Karpas-422 (cell line): ENCODE measurements at regions not wholly inside any gene's neighbourhood (a gene's known extent, or its start where the extent isn't known, plus 50 kb on each side); places are given as distances from the start of the nearest gene placed in this dataset.

ENCODE experiments used
- DNase-seq: peaks from one replicate; pipeline ENCODE4 v3.0.0-alpha.2; 2015
- H2AFZ ChIP-seq: fragments of 200-600 bp; sonication (generic); 2 replicates; pipeline ENCODE4 v1.6.1; 2014; ENCODE audit warnings: antibody characterized with exemption, low read length, mixed read lengths
- H3K27ac ChIP-seq: fragments of 200-600 bp; sonication (generic); 2 replicates; pipeline ENCODE4 v1.5.1; 2014; ENCODE audit warnings: mild to moderate bottlenecking, low read length, moderate library complexity
- H3K27me3 ChIP-seq: fragments of 200-600 bp; sonication (generic); 2 replicates; pipeline ENCODE4 v1.6.1; 2014; ENCODE audit warnings: low read length, mixed read lengths
- H3K36me3 ChIP-seq: fragments of 200-600 bp; sonication (generic); 2 replicates; pipeline ENCODE4 v1.6.1; 2014; ENCODE audit warnings: low read length, mixed read lengths; ENCODE audit not compliant: insufficient read depth
- H3K4me1 ChIP-seq: fragments of 200-600 bp; sonication (generic); 2 replicates; pipeline ENCODE4 v1.6.1; 2014; ENCODE audit warnings: mild to moderate bottlenecking, low read length, mixed read lengths
- H3K4me2 ChIP-seq: fragments of 200-600 bp; sonication (generic); 2 replicates; pipeline ENCODE4 v1.6.1; 2014; ENCODE audit warnings: low read length, low read depth, mild to moderate bottlenecking; ENCODE audit not compliant: poor library complexity, severe bottlenecking
- H3K4me3 ChIP-seq: fragments of 200-600 bp; sonication (generic); 2 replicates; pipeline ENCODE4 v1.5.1; 2014; ENCODE audit warnings: mild to moderate bottlenecking, antibody characterized with exemption, low read length, mixed read lengths
- H3K79me2 ChIP-seq: fragments of 200-600 bp; sonication (generic); 2 replicates; pipeline ENCODE4 v1.6.1; 2014; ENCODE audit warnings: mild to moderate bottlenecking, low read length, mixed read lengths
- H3K9ac ChIP-seq: fragments of 200-600 bp; sonication (generic); 2 replicates; pipeline ENCODE4 v1.6.0; 2014; ENCODE audit warnings: low read length
- H3K9me2 ChIP-seq: fragments of 200-600 bp; sonication (generic), shearing (Covaris generic); replicated peaks from 2 replicates; pipeline ENCODE4 v1.6.0; 2014; ENCODE audit warnings: mild to moderate bottlenecking, low read length, moderate library complexity; ENCODE audit not compliant: insufficient read depth
- H3K9me3 ChIP-seq: fragments of 300-700, 200-600 bp; sonication (generic); 2 replicates; pipeline ENCODE4 v1.6.1; 2014; ENCODE audit warnings: low read length, mixed read lengths
- H4K20me1 ChIP-seq: fragments of 200-600 bp; sonication (generic); 2 replicates; pipeline ENCODE4 v1.6.1; 2014; ENCODE audit warnings: mild to moderate bottlenecking, antibody characterized with exemption, low read length, low read depth; ENCODE audit not compliant: insufficient read depth

DNA sequence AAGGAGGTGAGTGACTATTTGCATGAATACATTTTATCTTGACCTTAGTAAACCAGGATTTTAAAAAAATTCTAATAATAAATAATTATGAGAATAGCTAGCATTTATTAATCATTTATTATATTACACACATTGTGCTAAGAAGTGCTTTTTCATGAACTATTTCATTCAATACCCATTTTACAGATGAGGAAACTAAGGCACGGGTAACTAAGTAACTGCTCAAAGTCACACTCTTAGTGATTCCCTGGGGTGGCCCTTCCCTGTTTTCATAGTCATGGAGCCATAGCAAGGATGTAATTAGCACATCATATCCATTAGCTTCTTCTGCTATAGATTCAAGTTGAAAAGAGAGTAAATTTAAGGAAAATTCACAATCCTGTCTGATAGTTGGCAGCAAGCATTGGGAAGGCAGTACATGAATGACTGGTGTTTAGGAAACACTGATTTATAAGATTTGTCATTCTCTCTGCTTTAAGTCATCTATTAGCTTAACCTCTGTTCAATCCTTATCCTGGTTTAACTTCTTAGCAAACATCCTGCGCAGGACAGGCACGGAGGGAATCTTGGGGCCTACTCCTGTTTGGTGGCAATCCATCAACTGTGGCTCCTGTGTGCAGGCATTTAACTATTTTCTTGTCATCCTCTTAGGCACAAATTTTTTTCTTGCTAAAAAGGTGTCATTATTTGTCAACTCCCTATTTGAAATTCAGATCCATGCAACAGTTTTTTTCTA is 68.3 kb downstream of the RIN2 start:
- Histone ChIP-seq H3K27ac (peak overlapping the region; percentile 98), H3K27me3 (no peaks in the 10 kb centered on the region), H3K9me2 (no peaks in the 10 kb centered on the region), H3K9ac (no peak overlapping the region), H4K20me1 (no peaks in the 10 kb centered on the region), H3K4me2 (no peak overlapping the region), H2AFZ (no peak overlapping the region), H3K36me3 (no peaks in the 10 kb centered on the region), H3K4me1 (peaks cover 84% of the 10 kb centered on the region), H3K4me3 (no peak overlapping the region), H3K79me2 (no peaks in the 10 kb centered on the region), H3K9me3 (no peaks in the 10 kb centered on the region)
- no peak for DNase-seq

- Histone ChIP-seq H3K4me1 (peaks cover 78% of the 10 kb centered on the region), H2AFZ (no peak overlapping the region), H3K9me2 (no peaks in the 10 kb centered on the region), H3K9ac (peak overlapping the region; percentile 55), H3K27ac (peak overlapping the region; percentile 98), H3K4me2 (peak overlapping the region; percentile 66), H3K36me3 (no peaks in the 10 kb centered on the region), H3K79me2 (no peaks in the 10 kb centered on the region), H3K9me3 (no peaks in the 10 kb centered on the region), H3K27me3 (no peaks in the 10 kb centered on the region), H4K20me1 (no peaks in the 10 kb centered on the region), H3K4me3 (peak overlapping the region; percentile 38; the same call in 1 of the 2 replicates)
- peak; percentile 93 for DNase-seq
These were observed 69.8 kb downstream of the RIN2 start for GRCh38 chr20:19827818-19828217.

- H3K4me3 ChIP-seq: peak overlapping the region; percentile 42; the same call in 1 of the 2 replicates
- H4K20me1 ChIP-seq: no peaks in the 10 kb centered on the region
- H3K9me2 ChIP-seq: no peaks in the 10 kb centered on the region
- H3K27me3 ChIP-seq: no peaks in the 10 kb centered on the region
- peak overlapping the region; percentile 66 for H3K4me2 ChIP-seq
- H3K9ac ChIP-seq: peak overlapping the region; percentile 62
- no peak overlapping the region for H2AFZ ChIP-seq
- peak; percentile 95 for DNase-seq
- H3K9me3 ChIP-seq: no peaks in the 10 kb centered on the region
- H3K27ac ChIP-seq: peak overlapping the region; percentile 98
- H3K4me1 ChIP-seq: peaks cover 76% of the 10 kb centered on the region
- no peaks in the 10 kb centered on the region for H3K36me3 ChIP-seq
- H3K79me2 ChIP-seq: no peaks in the 10 kb centered on the region
These were observed 70.2 kb downstream of the RIN2 start for GRCh38 chr20:19828232-19828631.

DNA sequence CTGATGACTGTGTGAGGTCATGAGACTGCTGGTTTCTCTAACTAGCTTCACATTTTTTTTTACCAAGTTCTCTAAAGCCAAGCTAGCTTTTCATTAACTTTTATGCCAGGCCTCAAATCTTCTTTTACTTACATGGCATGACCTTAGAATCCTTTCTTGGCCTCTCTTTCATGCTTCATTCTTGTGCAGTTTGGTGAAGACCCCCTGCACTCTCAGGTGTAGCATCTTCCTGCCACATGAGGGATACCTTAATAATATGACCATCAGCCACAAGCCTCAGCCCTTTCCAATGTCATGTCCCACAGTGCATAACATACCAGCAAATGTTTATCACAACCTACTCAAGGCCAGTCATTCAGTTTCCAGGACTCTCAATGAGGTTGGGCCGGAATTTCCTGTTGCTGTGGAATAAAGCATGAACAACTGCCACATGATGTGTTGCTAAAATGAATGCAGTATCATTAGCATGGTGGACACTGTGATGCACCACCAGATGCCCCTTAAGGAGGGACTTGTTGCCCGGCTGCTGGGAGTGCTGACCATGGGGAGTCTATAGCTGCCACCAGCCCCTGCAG is 72.2 kb downstream of the RIN2 start:
- Histone ChIP-seq H4K20me1 (no peaks in the 10 kb centered on the region), H3K4me1 (peaks cover 74% of the 10 kb centered on the region), H3K4me2 (no peak overlapping the region), H3K4me3 (no peak overlapping the region), H3K27me3 (no peaks in the 10 kb centered on the region), H3K36me3 (no peaks in the 10 kb centered on the region), H2AFZ (no peak overlapping the region), H3K27ac (no peak overlapping the region), H3K79me2 (no peaks in the 10 kb centered on the region), H3K9ac (no peak overlapping the region), H3K9me3 (no peaks in the 10 kb centered on the region), H3K9me2 (no peaks in the 10 kb centered on the region)
- DNase-seq: no peak

- no peak for DNase-seq
- no peaks in the 10 kb centered on the region for H3K27me3 ChIP-seq
- no peaks in the 10 kb centered on the region for H3K9me3 ChIP-seq
- no peaks in the 10 kb centered on the region for H4K20me1 ChIP-seq
- peaks cover 57% of the 10 kb centered on the region for H3K4me1 ChIP-seq
- no peaks in the 10 kb centered on the region for H3K36me3 ChIP-seq
- 0 out of 2 replicates have a peak overlapping the region, but pooled peaks have one; percentile 5 for H3K9ac ChIP-seq
- peak overlapping the region; percentile 68 for H2AFZ ChIP-seq
- H3K27ac ChIP-seq: no peak overlapping the region
- H3K9me2 ChIP-seq: no peaks in the 10 kb centered on the region
- peak overlapping the region; percentile 10 for H3K4me2 ChIP-seq
- no peaks in the 10 kb centered on the region for H3K79me2 ChIP-seq
- H3K4me3 ChIP-seq: no peak overlapping the region
These were observed 74.8 kb downstream of the RIN2 start for GRCh38 chr20:19832875-19833274.

DNA sequence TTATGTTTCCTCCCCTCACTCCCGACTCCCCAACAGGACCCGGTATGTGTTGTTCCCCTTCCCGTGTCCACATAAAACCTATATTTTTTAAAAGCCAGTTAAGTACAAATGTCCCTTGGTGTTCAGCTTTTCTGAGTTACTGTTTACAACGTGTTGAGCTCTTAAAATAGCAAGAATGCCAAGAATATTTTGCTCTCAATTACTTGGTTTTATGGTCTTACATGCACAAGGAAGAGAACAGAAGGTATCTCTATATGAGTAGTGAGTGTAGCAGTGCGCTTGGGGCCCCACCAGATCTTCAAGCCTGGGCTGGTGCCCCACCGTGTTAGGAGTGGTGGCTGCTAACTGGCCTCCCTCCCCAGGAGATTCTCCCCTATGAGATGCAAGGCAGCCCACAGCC is 75.3 kb downstream of the RIN2 start:
- H3K36me3 ChIP-seq: no peaks in the 10 kb centered on the region
- H3K4me2 ChIP-seq: no peak overlapping the region
- no peaks in the 10 kb centered on the region for H3K79me2 ChIP-seq
- no peak overlapping the region for H3K4me3 ChIP-seq
- H3K27ac ChIP-seq: no peak overlapping the region
- DNase-seq: no peak
- no peaks in the 10 kb centered on the region for H3K27me3 ChIP-seq
- H3K9ac ChIP-seq: no peak overlapping the region
- no peaks in the 10 kb centered on the region for H3K9me3 ChIP-seq
- peaks cover 52% of the 10 kb centered on the region for H3K4me1 ChIP-seq
- no peak overlapping the region for H2AFZ ChIP-seq
- no peaks in the 10 kb centered on the region for H3K9me2 ChIP-seq
- no peaks in the 10 kb centered on the region for H4K20me1 ChIP-seq

DNA sequence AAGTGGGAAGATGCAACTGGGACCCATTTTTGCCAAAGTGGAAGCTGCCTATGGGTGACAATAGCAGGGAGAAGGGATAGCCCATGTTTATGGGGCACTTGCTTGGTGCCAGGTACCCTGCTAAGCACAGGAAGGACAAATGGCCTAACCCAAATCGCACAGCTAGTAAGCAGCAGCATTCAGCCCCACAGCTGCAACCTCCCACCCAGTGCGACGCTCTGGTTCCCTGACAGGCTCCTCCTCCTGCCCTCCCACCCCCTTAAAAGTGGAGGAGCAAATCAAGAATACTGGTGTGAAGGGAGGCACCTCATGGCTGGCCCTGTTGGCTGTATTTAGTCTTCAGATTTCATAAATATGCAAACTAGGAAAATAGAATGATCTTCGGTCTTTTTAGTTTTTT is 76.2 kb downstream of the RIN2 start:
- Histone ChIP-seq H3K4me2 (peak overlapping the region; percentile 21), H3K27ac (no peak overlapping the region), H3K4me3 (no peak overlapping the region), H4K20me1 (no peaks in the 10 kb centered on the region), H3K9me3 (no peaks in the 10 kb centered on the region), H3K9ac (no peak overlapping the region), H3K27me3 (no peaks in the 10 kb centered on the region), H3K79me2 (no peaks in the 10 kb centered on the region), H3K4me1 (peaks cover 43% of the 10 kb centered on the region), H3K36me3 (no peaks in the 10 kb centered on the region), H3K9me2 (no peaks in the 10 kb centered on the region), H2AFZ (no peak overlapping the region)
- no peak for DNase-seq

- Histone ChIP-seq H3K27me3 (no peaks in the 10 kb centered on the region), H3K9me2 (no peaks in the 10 kb centered on the region), H3K4me3 (no peak overlapping the region), H3K36me3 (no peaks in the 10 kb centered on the region), H3K9me3 (no peaks in the 10 kb centered on the region), H2AFZ (no peak overlapping the region), H3K4me2 (peak overlapping the region; percentile 21), H3K9ac (no peak overlapping the region), H4K20me1 (no peaks in the 10 kb centered on the region), H3K27ac (no peak overlapping the region), H3K4me1 (peaks cover 38% of the 10 kb centered on the region), H3K79me2 (no peaks in the 10 kb centered on the region)
- no peak for DNase-seq
These were observed 76.7 kb downstream of the RIN2 start for GRCh38 chr20:19834783-19835182.
